ENCODE measurements at regions not wholly inside any gene's neighbourhood (a gene's known extent, or its start where the extent isn't known, plus 50 kb on each side); places are given as distances from the start of the nearest gene placed in this dataset.

GRCh38 chr21:19792004-19792403, 1206.2 kb upstream of the NCAM2 start:
- TF ChIP-seq CTCF (IDR thresholded peaks at IDR 0.05), result no peak
- TF ChIP-seq EP300 (IDR thresholded peaks at IDR 0.05), result no peak
- TF ChIP-seq POLR2A (IDR thresholded peaks at IDR 0.05), result no peak
- TF ChIP-seq POLR2AphosphoS5 (IDR thresholded peaks at IDR 0.05), result no peak

All from gastroesophageal sphincter (tissue), 3 donors.